Caco-2 (cell line): ENCODE measurements at regions not wholly inside any gene's neighbourhood (a gene's known extent, or its start where the extent isn't known, plus 50 kb on each side); places are given as distances from the start of the nearest gene placed in this dataset.

Experiments
- BruUV-seq: library from RNA; stranded (reverse); fragments of 400-500 nt; replicated peaks from 2 replicates; lab custom pipeline; 2021; lab: Mats Ljungman, UMichigan
- CTCF ChIA-PET: fragments of 300-600 bp; sonication (Branson Sonifier 250); formaldehyde crosslinking; loops from one replicate; lab custom pipeline; 2022; ENCODE audit warnings: antibody characterized with exemption; lab: Charles Lee
- POLR2A ChIA-PET: fragments of 300-600 bp; sonication (Branson Sonifier 250); formaldehyde crosslinking; loops from one replicate; lab custom pipeline; 2022; ENCODE audit warnings: antibody characterized with exemption; lab: Charles Lee
- DNase-seq, 2 experiments: peaks; one replicate each; pipeline versions ENCODE4 v3.0.0 to v3.0.0-alpha.2; 2020 to 2022
- H3K27me3 ChIP-seq: replicated peaks from 2 replicates; pipeline ENCODE4 v1.6.0; 2011; ENCODE audit warnings: low read length; ENCODE audit not compliant: control insufficient read depth, insufficient read depth
- H3K36me3 ChIP-seq: 2 replicates; pipeline ENCODE4 v1.5.1; 2011; ENCODE audit warnings: low read length; ENCODE audit not compliant: control insufficient read depth, insufficient read depth
- H3K4me1 ChIP-seq: fragments of 250-450 bp; sonication (Bioruptor Pico); 2 replicates; pipeline ENCODE4 v1.5.1; 2020; ENCODE audit warnings: mild to moderate bottlenecking
- H3K4me3 ChIP-seq: 2 replicates; pipeline ENCODE4 v1.5.1; 2011; ENCODE audit warnings: low read depth, mild to moderate bottlenecking, control low read depth, low read length
- H3K9me3 ChIP-seq: fragments of 250-450 bp; sonication (Bioruptor Pico); 2 replicates; pipeline ENCODE4 v1.5.1; 2020; ENCODE audit warnings: mild to moderate bottlenecking, moderate library complexity
- H3K27ac Mint-ChIP-seq: one replicate; pipeline ENCODE4 v1.8.0; 2022; ENCODE audit warnings: mixed read lengths; ENCODE audit not compliant: unreplicated experiment
- H3K27me3 Mint-ChIP-seq: one replicate; pipeline ENCODE4 v1.8.0; 2022; ENCODE audit warnings: mixed read lengths; ENCODE audit not compliant: insufficient read depth, unreplicated experiment
- H3K36me3 Mint-ChIP-seq: one replicate; pipeline ENCODE4 v1.8.0; 2022; ENCODE audit warnings: mild to moderate bottlenecking, mixed read lengths; ENCODE audit not compliant: insufficient read depth, unreplicated experiment
- H3K4me1 Mint-ChIP-seq: one replicate; pipeline ENCODE4 v1.8.0; 2022; ENCODE audit warnings: low read depth, mixed read lengths; ENCODE audit not compliant: unreplicated experiment
- H3K4me3 Mint-ChIP-seq: one replicate; pipeline ENCODE4 v1.8.0; 2022; ENCODE audit warnings: mild to moderate bottlenecking, moderate library complexity, mixed read lengths; ENCODE audit not compliant: unreplicated experiment
- H3K9me3 Mint-ChIP-seq: one replicate; pipeline ENCODE4 v1.8.0; 2022; ENCODE audit warnings: mixed read lengths; ENCODE audit not compliant: unreplicated experiment
- CTCF ChIP-seq, 2 experiments: fragments of 200-600 bp in 1 of 2; IDR thresholded peaks; 1 replicate in 1 of 2; 2 replicates in 1 of 2; pipeline versions ENCODE4 v1.5.1 to v1.8.0; 2011 to 2022; ENCODE audit warnings: antibody characterized with exemption in 1 of 2, control low read depth in 1 of 2, inconsistent platforms in 1 of 2, low read depth in 1 of 2, low read length in 1 of 2, mild to moderate bottlenecking in 1 of 2, moderate library complexity in 1 of 2; ENCODE audit not compliant: insufficient read depth in 1 of 2, severe bottlenecking in 1 of 2, unreplicated experiment in 1 of 2
- intact Hi-C: fragments of 100-400 bp; cut with micrococcal nuclease; formaldehyde crosslinking; loops from one replicate; pipeline ENCODE4 v1.10.0; 2022; ENCODE audit not compliant: unreplicated experiment

GRCh38 chr5:87126869-87127268 is 140.8 kb upstream of the RASA1 start:
- no peak overlapping the region for H3K4me3 Mint-ChIP-seq
- Histone ChIP-seq H3K4me1 (no peaks in the 10 kb centered on the region), H3K9me3 (no peaks in the 10 kb centered on the region), H3K4me3 (no peak overlapping the region), H3K27me3 (no peaks in the 10 kb centered on the region), H3K36me3 (no peaks in the 10 kb centered on the region)
- H3K4me1 Mint-ChIP-seq, result no peaks in the 10 kb centered on the region
- no TSS peak for BruUV-seq
- no peaks in the 10 kb centered on the region for H3K9me3 Mint-ChIP-seq
- CTCF ChIA-PET, result no interaction called here
- no peak for TF ChIP-seq CTCF (IDR thresholded peaks at IDR 0.05; ENCODE audit: insufficient read depth in 1 of 2, low read depth in 1 of 2, low read length in 1 of 2, severe bottlenecking in 1 of 2, unreplicated experiment in 1 of 2)
- no peak for DNase-seq
- no peak overlapping the region for H3K27ac Mint-ChIP-seq
- H3K27me3 Mint-ChIP-seq, result peaks cover 10% of the 10 kb centered on the region
- no peaks in the 10 kb centered on the region for H3K36me3 Mint-ChIP-seq
- POLR2A ChIA-PET, result no interaction called here
- intact Hi-C loops, result no loop called here

DNA sequence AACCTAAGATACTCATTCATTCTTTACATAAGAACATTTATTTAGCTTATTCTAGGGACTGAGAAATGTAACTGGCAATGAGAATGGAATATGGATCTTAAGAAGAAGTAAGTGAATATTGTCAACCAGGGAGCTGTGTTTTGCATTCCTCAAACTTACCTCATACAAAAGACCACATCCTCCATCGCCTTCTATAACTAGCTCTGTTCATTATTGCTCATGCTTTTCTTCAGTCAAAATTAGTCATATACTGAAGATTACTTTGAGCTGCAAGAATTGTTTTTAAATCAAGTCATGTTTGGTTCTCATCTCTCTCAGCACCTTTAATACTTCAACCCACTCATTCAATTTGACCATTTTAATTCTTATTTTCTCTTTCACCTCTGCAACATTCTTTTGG is 140.3 kb upstream of the RASA1 start:
- Histone ChIP-seq H3K36me3 (no peaks in the 10 kb centered on the region), H3K4me3 (no peak overlapping the region), H3K4me1 (no peaks in the 10 kb centered on the region), H3K9me3 (no peaks in the 10 kb centered on the region), H3K27me3 (no peaks in the 10 kb centered on the region)
- BruUV-seq, result no TSS peak
- H3K4me1 Mint-ChIP-seq, result no peaks in the 10 kb centered on the region
- ChIA-PET CTCF (no interaction called here), POLR2A (no interaction called here)
- no peak overlapping the region for H3K4me3 Mint-ChIP-seq
- no peak for TF ChIP-seq CTCF (IDR thresholded peaks at IDR 0.05; ENCODE audit: insufficient read depth in 1 of 2, low read depth in 1 of 2, low read length in 1 of 2, severe bottlenecking in 1 of 2, unreplicated experiment in 1 of 2)
- no peak for DNase-seq
- peaks cover 9% of the 10 kb centered on the region for H3K27me3 Mint-ChIP-seq
- no peak overlapping the region for H3K27ac Mint-ChIP-seq
- H3K36me3 Mint-ChIP-seq, result no peaks in the 10 kb centered on the region
- no peaks in the 10 kb centered on the region for H3K9me3 Mint-ChIP-seq
- intact Hi-C loops, result no loop called here

DNA sequence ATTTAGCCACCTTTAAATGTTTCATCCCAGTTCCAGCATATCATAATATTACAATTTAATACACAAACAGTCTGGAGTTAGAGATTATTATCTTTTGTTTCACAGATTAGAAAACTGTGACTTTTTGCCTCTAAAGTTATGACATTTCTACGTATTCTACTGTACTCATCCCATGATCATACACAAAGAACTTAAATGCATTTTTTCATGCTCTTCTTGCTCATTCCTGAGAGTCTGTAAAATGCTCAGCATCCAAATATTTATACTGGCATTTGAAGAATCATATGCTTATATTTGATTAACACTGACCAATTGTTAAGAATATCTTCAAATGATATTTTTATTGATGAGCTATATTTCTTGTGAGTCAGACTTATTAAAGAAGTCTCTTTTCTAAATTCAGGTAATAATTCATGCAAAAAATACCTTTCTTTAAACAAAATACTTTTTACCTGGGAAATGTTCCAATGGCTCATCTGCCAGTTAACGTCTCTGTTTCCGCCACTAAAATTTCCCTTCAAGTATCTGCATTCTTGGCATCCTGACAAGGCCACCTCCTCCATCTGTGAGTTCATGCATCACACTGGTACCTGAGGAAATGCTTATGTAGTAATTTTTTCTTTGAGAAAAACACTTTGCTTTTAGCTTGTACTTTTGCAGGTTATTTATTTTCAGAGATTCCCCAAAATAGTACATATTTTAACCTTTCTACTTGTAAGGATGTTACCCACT is 139.6 kb upstream of the RASA1 start:
- Histone ChIP-seq H3K9me3 (no peaks in the 10 kb centered on the region), H3K27me3 (no peaks in the 10 kb centered on the region), H3K4me3 (no peak overlapping the region), H3K36me3 (no peaks in the 10 kb centered on the region), H3K4me1 (no peaks in the 10 kb centered on the region)
- TF ChIP-seq CTCF (IDR thresholded peaks at IDR 0.05; ENCODE audit: insufficient read depth in 1 of 2, low read depth in 1 of 2, low read length in 1 of 2, severe bottlenecking in 1 of 2, unreplicated experiment in 1 of 2), result no peak
- no peaks in the 10 kb centered on the region for H3K36me3 Mint-ChIP-seq
- no peak for DNase-seq
- H3K9me3 Mint-ChIP-seq, result no peaks in the 10 kb centered on the region
- intact Hi-C loops, result no loop called here
- ChIA-PET CTCF (no interaction called here), POLR2A (no interaction called here)
- no peaks in the 10 kb centered on the region for H3K4me1 Mint-ChIP-seq
- peaks cover 9% of the 10 kb centered on the region for H3K27me3 Mint-ChIP-seq
- BruUV-seq, result no TSS peak
- H3K4me3 Mint-ChIP-seq, result no peak overlapping the region
- no peak overlapping the region for H3K27ac Mint-ChIP-seq
